ENCODE measurements at regions not wholly inside any gene's neighbourhood (a gene's known extent, or its start where the extent isn't known, plus 50 kb on each side); places are given as distances from the start of the nearest gene placed in this dataset.

- H3K9me3 ChIP-seq (ENCODE audit: control insufficient read depth in 2 of 3, insufficient read depth in 1 of 3, low read length in 3 of 3), result peaks cover 0 to 9% (median 0%) of the 10 kb centered on the region in 3 donors
- no peak overlapping the region for H3K27ac ChIP-seq (ENCODE audit: low read depth in 2 of 2, low read length in 2 of 2)
- no peaks in the 10 kb centered on the region for H3K4me1 ChIP-seq (ENCODE audit: control insufficient read depth in 2 of 3, insufficient read depth in 2 of 3, low read depth in 1 of 3, low read length in 3 of 3)
- TF ChIP-seq CTCF (IDR thresholded peaks at IDR 0.05; ENCODE audit: borderline replicate concordance, extremely low read depth, insufficient read depth), result no peak
- H3K27me3 ChIP-seq (ENCODE audit: control insufficient read depth, insufficient read depth, low read length), result no peaks in the 10 kb centered on the region
- intact Hi-C loops (cut with DNase I), result no loop called here
- peak in 1 of 5 donors; percentile 8 for DNase-seq
- no peak for FAIRE-seq
- H3K36me3 ChIP-seq (ENCODE audit: control insufficient read depth in 2 of 3, insufficient read depth in 3 of 3, low read length in 3 of 3), result no peaks in the 10 kb centered on the region
- no peak overlapping the region for H3K9ac ChIP-seq (ENCODE audit: low read length in 3 of 3)
- H3K4me3 ChIP-seq (ENCODE audit: low read length in 3 of 3), result no peak overlapping the region
Observed at GRCh38 chr2:57549642-57550102, 496.9 kb upstream of the VRK2 start.

GRCh38 chr2:57550912-57551311 lies 495.7 kb upstream of the VRK2 start:
- FAIRE-seq (no peak), DNase-seq (no peak)
- Histone ChIP-seq H3K27ac (ENCODE audit: low read depth in 2 of 2, low read length in 2 of 2) (no peak overlapping the region), H3K4me3 (ENCODE audit: low read length in 3 of 3) (no peak overlapping the region), H3K9ac (ENCODE audit: low read length in 3 of 3) (no peak overlapping the region), H3K36me3 (ENCODE audit: control insufficient read depth in 2 of 3, insufficient read depth in 3 of 3, low read length in 3 of 3) (no peaks in the 10 kb centered on the region), H3K4me1 (ENCODE audit: control insufficient read depth in 2 of 3, insufficient read depth in 2 of 3, low read depth in 1 of 3, low read length in 3 of 3) (no peaks in the 10 kb centered on the region), H3K9me3 (ENCODE audit: control insufficient read depth in 2 of 3, insufficient read depth in 1 of 3, low read length in 3 of 3) (peaks cover 0 to 9% (median 0%) of the 10 kb centered on the region in 3 donors), H3K27me3 (ENCODE audit: control insufficient read depth, insufficient read depth, low read length) (no peaks in the 10 kb centered on the region)
- intact Hi-C loops (cut with DNase I), result no loop called here
- TF ChIP-seq CTCF (IDR thresholded peaks at IDR 0.05; ENCODE audit: borderline replicate concordance, extremely low read depth, insufficient read depth), result no peak

GRCh38 chr2:57552885-57553284 lies 493.7 kb upstream of the VRK2 start:
- DNase-seq (no peak), FAIRE-seq (no peak)
- Histone ChIP-seq H3K4me3 (ENCODE audit: low read length in 3 of 3) (no peak overlapping the region), H3K9ac (ENCODE audit: low read length in 3 of 3) (no peak overlapping the region), H3K27me3 (ENCODE audit: control insufficient read depth, insufficient read depth, low read length) (no peaks in the 10 kb centered on the region), H3K27ac (ENCODE audit: low read depth in 2 of 2, low read length in 2 of 2) (no peak overlapping the region), H3K36me3 (ENCODE audit: control insufficient read depth in 2 of 3, insufficient read depth in 3 of 3, low read length in 3 of 3) (no peaks in the 10 kb centered on the region), H3K9me3 (ENCODE audit: control insufficient read depth in 2 of 3, insufficient read depth in 1 of 3, low read length in 3 of 3) (peaks cover 0 to 9% (median 0%) of the 10 kb centered on the region in 3 donors), H3K4me1 (ENCODE audit: control insufficient read depth in 2 of 3, insufficient read depth in 2 of 3, low read depth in 1 of 3, low read length in 3 of 3) (no peaks in the 10 kb centered on the region)
- intact Hi-C loops (cut with DNase I), result no loop called here
- TF ChIP-seq CTCF (IDR thresholded peaks at IDR 0.05; ENCODE audit: borderline replicate concordance, extremely low read depth, insufficient read depth), result no peak

GRCh38 chr2:57554348-57554747 lies 492.3 kb upstream of the VRK2 start:
- DNase-seq (no peak), FAIRE-seq (no peak)
- Histone ChIP-seq H3K9ac (ENCODE audit: low read length in 3 of 3) (no peak overlapping the region), H3K4me1 (ENCODE audit: control insufficient read depth in 2 of 3, insufficient read depth in 2 of 3, low read depth in 1 of 3, low read length in 3 of 3) (no peaks in the 10 kb centered on the region), H3K9me3 (ENCODE audit: control insufficient read depth in 2 of 3, insufficient read depth in 1 of 3, low read length in 3 of 3) (peaks cover 0 to 9% (median 0%) of the 10 kb centered on the region in 3 donors), H3K27me3 (ENCODE audit: control insufficient read depth, insufficient read depth, low read length) (no peaks in the 10 kb centered on the region), H3K36me3 (ENCODE audit: control insufficient read depth in 2 of 3, insufficient read depth in 3 of 3, low read length in 3 of 3) (no peaks in the 10 kb centered on the region), H3K4me3 (ENCODE audit: low read length in 3 of 3) (no peak overlapping the region), H3K27ac (ENCODE audit: low read depth in 2 of 2, low read length in 2 of 2) (no peak overlapping the region)
- intact Hi-C loops (cut with DNase I), result no loop called here
- TF ChIP-seq CTCF (IDR thresholded peaks at IDR 0.05; ENCODE audit: borderline replicate concordance, extremely low read depth, insufficient read depth), result no peak

Measured in kidney (tissue), 13 donors.